K562 (cell line): ENCODE measurements at regions not wholly inside any gene's neighbourhood (a gene's known extent, or its start where the extent isn't known, plus 50 kb on each side); places are given as distances from the start of the nearest gene placed in this dataset.

Experiments
- ARID2 ChIP-seq: fragments of 450-650 bp; IDR thresholded peaks from 2 replicates; pipeline ENCODE4 v1.6.1; 2017; ENCODE audit warnings: antibody characterized with exemption, mild to moderate bottlenecking
- ATF1 ChIP-seq, 2 experiments: fragments of 450-650 bp in 1 of 2; IDR thresholded peaks; 2 replicates each; pipeline ENCODE4 v1.6.1; 2016; ENCODE audit warnings: missing compliant biosample characterization in 1 of 2, missing genetic modification characterization in 1 of 2
- CAMTA2 ChIP-seq: fragments of 250-450 bp; sonication (Bioruptor Pico); conservative IDR thresholded peaks from 2 replicates; pipeline ENCODE4 v1.5.1; 2022
- DIDO1 ChIP-seq: fragments of 450-650 bp; IDR thresholded peaks from 2 replicates; pipeline ENCODE4 v1.6.1; 2016; ENCODE audit warnings: low read depth, missing biosample characterization, missing genetic modification characterization
- E2F3 ChIP-seq: fragments of 250-450 bp; sonication (Bioruptor Pico); IDR thresholded peaks from 2 replicates; pipeline ENCODE4 v1.4.0; 2020; ENCODE audit warnings: mild to moderate bottlenecking
- EWSR1 ChIP-seq: fragments of 450-650 bp; IDR thresholded peaks from 2 replicates; pipeline ENCODE4 v1.6.1; 2018; ENCODE audit warnings: borderline replicate concordance, mild to moderate bottlenecking, low read depth, moderate library complexity; ENCODE audit not compliant: partially characterized antibody
- FOXA1 ChIP-seq: fragments of 450-650 bp; IDR thresholded peaks from 2 replicates; pipeline ENCODE4 v1.6.1; 2016; ENCODE audit warnings: mild to moderate bottlenecking, borderline replicate concordance
- HDAC1 ChIP-seq, 2 experiments: fragments of 450-650 bp; IDR thresholded peaks; 2 replicates each; pipeline ENCODE4 v1.6.1; 2016 to 2017; ENCODE audit warnings: inconsistent platforms in 1 of 2, mild to moderate bottlenecking in 1 of 2, moderate library complexity in 1 of 2
- JUN ChIP-seq, 2 experiments: sonication (generic) in 1 of 2; formaldehyde crosslinking in 1 of 2; IDR thresholded peaks; 2 replicates each; pipeline versions ENCODE4 v1.6.1 to v1.8.0; 2012 to 2022; ENCODE audit warnings: borderline replicate concordance in 2 of 2, mild to moderate bottlenecking in 2 of 2, improper control_type of control experiment in 1 of 2, low read depth in 1 of 2, low read length in 1 of 2, missing genetic modification reagents in 1 of 2
- KDM1A ChIP-seq, 2 experiments: fragments of 450-650 bp; IDR thresholded peaks; 2 replicates each; pipeline ENCODE4 v1.6.1; 2016; ENCODE audit warnings: mild to moderate bottlenecking in 2 of 2
- NCOR1 ChIP-seq: fragments of 450-650 bp; IDR thresholded peaks from 2 replicates; pipeline ENCODE4 v1.6.1; 2016; ENCODE audit warnings: mild to moderate bottlenecking, moderate library complexity
- OTX1 ChIP-seq: fragments of 450-650 bp; formaldehyde crosslinking; IDR thresholded peaks from 2 replicates; pipeline ENCODE4 v1.4.0; 2022; ENCODE audit warnings: mild to moderate bottlenecking
- PML ChIP-seq: IDR thresholded peaks from 2 replicates; pipeline ENCODE4 v1.6.1; 2012; ENCODE audit warnings: low read length, inconsistent platforms
- PPARD ChIP-seq: fragments of 250-450 bp; sonication (Bioruptor Pico); IDR thresholded peaks from 2 replicates; pipeline ENCODE4 v1.8.0; 2022; ENCODE audit warnings: inconsistent platforms, mild to moderate bottlenecking, moderate library complexity
- PURB ChIP-seq: sonication (generic); formaldehyde crosslinking; IDR thresholded peaks from 2 replicates; pipeline ENCODE4 v1.9.0; 2021; ENCODE audit warnings: low read depth, mild to moderate bottlenecking, missing genetic modification reagents
- RBM34 ChIP-seq: fragments of 200-400 bp; formaldehyde crosslinking; IDR thresholded peaks from 2 replicates; pipeline ENCODE4 v1.6.1; 2018; ENCODE audit warnings: low read length, borderline replicate concordance; ENCODE audit not compliant: insufficient read depth
- SLC30A9 ChIP-seq: fragments of 250-450 bp; sonication (Bioruptor Pico); IDR thresholded peaks from 2 replicates; pipeline ENCODE4 v1.8.0; 2022; ENCODE audit warnings: mild to moderate bottlenecking, moderate library complexity
- SMARCA4 ChIP-seq: fragments of 450-650 bp; IDR thresholded peaks from 2 replicates; pipeline ENCODE4 v1.6.1; 2016
- STAT6 ChIP-seq: sonication (generic); formaldehyde crosslinking; IDR thresholded peaks from 2 replicates; pipeline ENCODE4 v1.8.1; 2023; ENCODE audit warnings: mild to moderate bottlenecking, missing genetic modification reagents
- TEAD2 ChIP-seq: fragments of 450-650 bp; IDR thresholded peaks from 2 replicates; pipeline ENCODE4 v1.6.1; 2016; ENCODE audit warnings: missing genetic modification characterization, control low read depth, missing compliant biosample characterization
- ZNF124 ChIP-seq: sonication (generic); formaldehyde crosslinking; IDR thresholded peaks from 2 replicates; pipeline ENCODE4 v1.8.1; 2022; ENCODE audit warnings: missing genetic modification reagents
- ZNF212 ChIP-seq: fragments of 450-650 bp; formaldehyde crosslinking; IDR thresholded peaks from 2 replicates; pipeline ENCODE4 v1.4.0; 2020; ENCODE audit warnings: mild to moderate bottlenecking
- ZNF408 ChIP-seq: fragments of 250-450 bp; sonication (Bioruptor Pico); IDR thresholded peaks from 2 replicates; pipeline ENCODE4 v1.4.0; 2020; ENCODE audit warnings: low read depth, mild to moderate bottlenecking, moderate library complexity
- ZNF57 ChIP-seq: fragments of 450-650 bp; formaldehyde crosslinking; IDR thresholded peaks from 2 replicates; pipeline ENCODE4 v1.4.0; 2020; ENCODE audit warnings: mild to moderate bottlenecking, moderate library complexity
- ZNF75A ChIP-seq: fragments of 450-650 bp; formaldehyde crosslinking; IDR thresholded peaks from 2 replicates; pipeline ENCODE4 v1.4.0; 2020; ENCODE audit warnings: mild to moderate bottlenecking
- ZNF76 ChIP-seq: fragments of 250-450 bp; sonication (Bioruptor Pico); IDR thresholded peaks from 2 replicates; pipeline ENCODE4 v1.4.0; 2020; ENCODE audit warnings: mild to moderate bottlenecking, moderate library complexity, borderline replicate concordance

GRCh38 chr1:157279138-157279801 lies 141.1 kb upstream of the ETV3 start (continued):
- no peak for TF ChIP-seq SLC30A9
- TF ChIP-seq JUN (IDR thresholded peaks at IDR 0.05; ENCODE audit: borderline replicate concordance, low read depth, low read length): no peak
- TF ChIP-seq JUN (CRISPR knock-in tag; IDR thresholded peaks at IDR 0.05; ENCODE audit: borderline replicate concordance): no peak
- TF ChIP-seq STAT6: no peak
- TF ChIP-seq PPARD: no peak
- no peak for TF ChIP-seq CAMTA2 (CRISPR knock-in tag)
- no peak for TF ChIP-seq TEAD2 (tag)
- TF ChIP-seq ZNF75A (CRISPR knock-in tag): no peak
- TF ChIP-seq RBM34: no peak
- peak; percentile 98 for TF ChIP-seq PML
- peak; percentile 99 for TF ChIP-seq NCOR1
- TF ChIP-seq ZNF124 (CRISPR knock-in tag): no peak
- TF ChIP-seq SMARCA4: peak; percentile 99
- TF ChIP-seq ATF1 (CRISPR knock-in tag; IDR thresholded peaks at IDR 0.05): no peak
- TF ChIP-seq ATF1 (tag; IDR thresholded peaks at IDR 0.05): peak; percentile 68; the same call in 1 of the 2 replicates
- TF ChIP-seq ZNF57 (CRISPR knock-in tag): no peak
- TF ChIP-seq DIDO1: no peak
- TF ChIP-seq FOXA1: peak; percentile 78
- no peak for TF ChIP-seq ZNF76
- TF ChIP-seq ZNF212: no peak
- TF ChIP-seq KDM1A (IDR thresholded peaks at IDR 0.05): peak; percentile 93 to 94
- TF ChIP-seq ZNF408 (CRISPR knock-in tag): no peak
- TF ChIP-seq EWSR1: no peak
- TF ChIP-seq OTX1 (CRISPR knock-in tag): no peak
- no peak for TF ChIP-seq ARID2
- peak in 1 of 2 experiments; percentile 85; a peak in 2 of 4 replicates for TF ChIP-seq HDAC1 (IDR thresholded peaks at IDR 0.05)
- no peak for TF ChIP-seq PURB (CRISPR knock-in tag)
- TF ChIP-seq E2F3 (CRISPR knock-in tag): no peak
